Nephron (organoid): ENCODE measurements at regions not wholly inside any gene's neighbourhood (a gene's known extent, or its start where the extent isn't known, plus 50 kb on each side); places are given as distances from the start of the nearest gene placed in this dataset.

ENCODE experiments used
- H3K27ac Mint-ChIP-seq, 3 experiments: 2 replicates each; pipeline ENCODE4 v1.8.0; 2020; ENCODE audit warnings: mixed read lengths in 3 of 3, mild to moderate bottlenecking in 2 of 3, moderate library complexity in 1 of 3
- H3K27me3 Mint-ChIP-seq: 2 replicates; pipeline ENCODE4 v1.8.0; 2021; ENCODE audit warnings: low read depth, mild to moderate bottlenecking, moderate library complexity, mixed read lengths
- H3K36me3 Mint-ChIP-seq: 2 replicates; pipeline ENCODE4 v1.8.0; 2020; ENCODE audit warnings: low read depth, mixed read lengths
- H3K4me1 Mint-ChIP-seq: 2 replicates; pipeline ENCODE4 v1.8.0; 2020; ENCODE audit warnings: mixed read lengths
- H3K4me3 Mint-ChIP-seq, 3 experiments: 2 replicates each; pipeline ENCODE4 v1.8.0; 2020; ENCODE audit warnings: mild to moderate bottlenecking in 3 of 3, mixed read lengths in 3 of 3, moderate library complexity in 2 of 3
- H3K9me3 Mint-ChIP-seq: 2 replicates; pipeline ENCODE4 v1.8.0; 2020; ENCODE audit warnings: mixed read lengths
- TF ChIP-seq, protein P1 (sequence below), 3 experiments: fragments of 200-600 bp; sonication (generic); IDR thresholded peaks; one replicate each; pipeline ENCODE4 v1.5.0; 2021; ENCODE audit warnings: antibody characterized with exemption in 3 of 3; ENCODE audit not compliant: unreplicated experiment in 3 of 3

- H3K4me3 Mint-ChIP-seq = no peak overlapping the region
- H3K27ac Mint-ChIP-seq = no peak overlapping the region
- TF ChIP-seq, protein P1, sequence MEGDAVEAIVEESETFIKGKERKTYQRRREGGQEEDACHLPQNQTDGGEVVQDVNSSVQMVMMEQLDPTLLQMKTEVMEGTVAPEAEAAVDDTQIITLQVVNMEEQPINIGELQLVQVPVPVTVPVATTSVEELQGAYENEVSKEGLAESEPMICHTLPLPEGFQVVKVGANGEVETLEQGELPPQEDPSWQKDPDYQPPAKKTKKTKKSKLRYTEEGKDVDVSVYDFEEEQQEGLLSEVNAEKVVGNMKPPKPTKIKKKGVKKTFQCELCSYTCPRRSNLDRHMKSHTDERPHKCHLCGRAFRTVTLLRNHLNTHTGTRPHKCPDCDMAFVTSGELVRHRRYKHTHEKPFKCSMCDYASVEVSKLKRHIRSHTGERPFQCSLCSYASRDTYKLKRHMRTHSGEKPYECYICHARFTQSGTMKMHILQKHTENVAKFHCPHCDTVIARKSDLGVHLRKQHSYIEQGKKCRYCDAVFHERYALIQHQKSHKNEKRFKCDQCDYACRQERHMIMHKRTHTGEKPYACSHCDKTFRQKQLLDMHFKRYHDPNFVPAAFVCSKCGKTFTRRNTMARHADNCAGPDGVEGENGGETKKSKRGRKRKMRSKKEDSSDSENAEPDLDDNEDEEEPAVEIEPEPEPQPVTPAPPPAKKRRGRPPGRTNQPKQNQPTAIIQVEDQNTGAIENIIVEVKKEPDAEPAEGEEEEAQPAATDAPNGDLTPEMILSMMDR (IDR thresholded peaks at IDR 0.05; ENCODE audit: unreplicated experiment in 3 of 3) = no peak
- H3K4me1 Mint-ChIP-seq = no peaks in the 10 kb centered on the region
- peaks cover 7% of the 10 kb centered on the region for H3K27me3 Mint-ChIP-seq
- H3K9me3 Mint-ChIP-seq = no peaks in the 10 kb centered on the region
- no peaks in the 10 kb centered on the region for H3K36me3 Mint-ChIP-seq
Measured at GRCh38 chr1:102098536-102098935, 101.8 kb upstream of the OLFM3 start.

- H3K27me3 Mint-ChIP-seq = peaks cover 7% of the 10 kb centered on the region
- TF ChIP-seq, protein P1 (IDR thresholded peaks at IDR 0.05; ENCODE audit: unreplicated experiment in 3 of 3) = no peak
- no peak overlapping the region for H3K27ac Mint-ChIP-seq
- H3K9me3 Mint-ChIP-seq = no peaks in the 10 kb centered on the region
- no peaks in the 10 kb centered on the region for H3K4me1 Mint-ChIP-seq
- no peak overlapping the region for H3K4me3 Mint-ChIP-seq
- no peaks in the 10 kb centered on the region for H3K36me3 Mint-ChIP-seq
Measured at GRCh38 chr1:102098081-102098480, 101.4 kb upstream of the OLFM3 start.

DNA sequence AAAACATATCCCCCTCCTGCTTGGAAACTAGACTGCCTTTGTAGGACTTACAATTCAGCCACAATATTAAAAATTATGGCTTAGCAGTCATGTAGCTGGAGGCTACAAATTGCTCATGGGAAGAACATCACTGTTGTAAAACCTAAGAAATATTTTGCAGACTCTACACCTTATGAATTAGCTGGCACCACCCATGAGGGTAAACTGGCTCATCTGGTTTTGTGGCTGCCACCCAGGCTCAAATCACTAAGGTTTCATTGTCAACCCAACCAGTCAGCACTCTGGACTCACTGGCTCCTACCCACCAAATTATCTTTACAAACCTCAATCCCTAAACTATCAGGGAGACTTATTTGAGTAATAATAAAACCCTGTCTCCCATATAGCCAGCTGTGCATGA is 100.7 kb upstream of the OLFM3 start:
- no peaks in the 10 kb centered on the region for H3K36me3 Mint-ChIP-seq
- H3K9me3 Mint-ChIP-seq = no peaks in the 10 kb centered on the region
- peaks cover 7% of the 10 kb centered on the region for H3K27me3 Mint-ChIP-seq
- no peak overlapping the region for H3K4me3 Mint-ChIP-seq
- TF ChIP-seq, protein P1 (IDR thresholded peaks at IDR 0.05; ENCODE audit: unreplicated experiment in 3 of 3) = no peak
- no peak overlapping the region for H3K27ac Mint-ChIP-seq
- H3K4me1 Mint-ChIP-seq = no peaks in the 10 kb centered on the region

- no peak overlapping the region for H3K4me3 Mint-ChIP-seq
- H3K4me1 Mint-ChIP-seq = no peaks in the 10 kb centered on the region
- TF ChIP-seq, protein P1 (IDR thresholded peaks at IDR 0.05; ENCODE audit: unreplicated experiment in 3 of 3) = no peak
- no peaks in the 10 kb centered on the region for H3K36me3 Mint-ChIP-seq
- no peak overlapping the region for H3K27ac Mint-ChIP-seq
- no peaks in the 10 kb centered on the region for H3K9me3 Mint-ChIP-seq
- H3K27me3 Mint-ChIP-seq = peaks cover 11% of the 10 kb centered on the region
Measured at GRCh38 chr1:102096162-102096561, 99.4 kb upstream of the OLFM3 start.

DNA sequence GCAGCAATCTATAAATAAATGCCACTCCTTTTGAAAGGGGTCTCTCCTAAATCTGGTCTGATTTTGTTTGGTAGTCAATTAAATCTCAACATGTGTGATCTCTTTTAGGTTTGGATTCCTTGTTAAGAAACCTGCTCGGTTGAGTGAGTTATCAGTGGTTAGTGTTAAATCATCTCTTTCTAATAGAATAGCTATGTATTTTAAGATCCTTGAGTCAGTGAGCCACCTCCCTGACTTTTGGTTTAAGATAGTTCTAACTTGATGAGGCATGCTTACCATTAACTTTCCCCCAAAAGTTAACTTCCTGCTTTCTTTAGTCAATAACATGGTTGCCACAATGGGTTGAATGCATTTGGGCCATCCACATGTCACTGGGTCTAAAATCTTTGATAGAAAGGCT is 93.1 kb upstream of the OLFM3 start:
- TF ChIP-seq, protein P1 (IDR thresholded peaks at IDR 0.05; ENCODE audit: unreplicated experiment in 3 of 3) = no peak
- Mint-ChIP-seq H3K4me1 (no peaks in the 10 kb centered on the region), H3K36me3 (no peaks in the 10 kb centered on the region)

GRCh38 chr1:102085896-102086295 is 89.2 kb upstream of the OLFM3 start:
- no peaks in the 10 kb centered on the region for H3K36me3 Mint-ChIP-seq
- H3K4me1 Mint-ChIP-seq = no peaks in the 10 kb centered on the region
- no peak overlapping the region for H3K4me3 Mint-ChIP-seq
- no peaks in the 10 kb centered on the region for H3K27me3 Mint-ChIP-seq
- H3K9me3 Mint-ChIP-seq = peaks cover 10% of the 10 kb centered on the region
- TF ChIP-seq, protein P1 (IDR thresholded peaks at IDR 0.05; ENCODE audit: unreplicated experiment in 3 of 3) = no peak
- H3K27ac Mint-ChIP-seq = no peak overlapping the region

More for the DNA sequence above, 93.1 kb upstream of the OLFM3 start:
- no peak overlapping the region for H3K4me3 Mint-ChIP-seq
- H3K27ac Mint-ChIP-seq = no peak overlapping the region
- peaks cover 10% of the 10 kb centered on the region for H3K9me3 Mint-ChIP-seq
- peaks cover 5% of the 10 kb centered on the region for H3K27me3 Mint-ChIP-seq
